Keratinocyte (primary cell): ENCODE measurements at regions not wholly inside any gene's neighbourhood (a gene's known extent, or its start where the extent isn't known, plus 50 kb on each side); places are given as distances from the start of the nearest gene placed in this dataset.

Experiments used
- DNase-seq: peaks from one replicate; pipeline ENCODE4 v3.0.0-alpha.2; 2011; ENCODE audit warnings: low read depth, missing footprints, low spot score
- FAIRE-seq: peaks from 2 replicates; lab custom pipeline; 2011; peaks lifted over from hg19 to GRCh38; lab: Jason Lieb, UNC
- H2AFZ ChIP-seq: 2 replicates; pipeline ENCODE4 v1.6.0; 2012; ENCODE audit warnings: low read length, control low read depth, inconsistent platforms; ENCODE audit not compliant: control insufficient read depth
- H3K27ac ChIP-seq: 2 replicates; pipeline ENCODE4 v1.5.1; 2011; ENCODE audit warnings: low read length; ENCODE audit not compliant: control insufficient read depth, insufficient read depth
- H3K27me3 ChIP-seq: 3 replicates; pipeline ENCODE4 v1.6.0; 2011; ENCODE audit warnings: low read length; ENCODE audit not compliant: control insufficient read depth, insufficient read depth; ENCODE audit errors: extremely low read depth
- H3K36me3 ChIP-seq, 2 experiments: 2 replicates in 1 of 2; 3 replicates in 1 of 2; pipeline ENCODE4 v1.5.1; 2011; ENCODE audit warnings: low read length in 2 of 2, mild to moderate bottlenecking in 1 of 2; ENCODE audit not compliant: control insufficient read depth in 2 of 2, insufficient read depth in 2 of 2; ENCODE audit errors: extremely low read depth in 1 of 2
- H3K4me1 ChIP-seq: 3 replicates; pipeline ENCODE4 v1.5.1; 2011; ENCODE audit warnings: low read length; ENCODE audit not compliant: control insufficient read depth, insufficient read depth; ENCODE audit errors: extremely low read depth
- H3K4me2 ChIP-seq: 3 replicates; pipeline ENCODE4 v1.6.0; 2011; ENCODE audit warnings: low read depth, low read length; ENCODE audit not compliant: control insufficient read depth, insufficient read depth; ENCODE audit errors: extremely low read depth
- H3K4me3 ChIP-seq, 3 experiments: fragments of 200-600 bp in 1 of 3; sonication (generic) in 1 of 3; 2 replicates in 2 of 3; 3 replicates in 1 of 3; pipeline ENCODE4 v1.5.1; 2011 to 2016; ENCODE audit warnings: low read length in 3 of 3, mild to moderate bottlenecking in 3 of 3, control low read depth in 2 of 3, inconsistent platforms in 1 of 3, low read depth in 1 of 3, mixed read lengths in 1 of 3, mixed run types in 1 of 3, moderate library complexity in 1 of 3; ENCODE audit not compliant: control insufficient read depth in 2 of 3, insufficient read depth in 2 of 3; ENCODE audit errors: extremely low read depth in 1 of 3
- H3K79me2 ChIP-seq: 2 replicates; pipeline ENCODE4 v1.6.0; 2012; ENCODE audit warnings: low read length; ENCODE audit not compliant: control insufficient read depth, insufficient read depth
- H3K9ac ChIP-seq: 3 replicates; pipeline ENCODE4 v1.6.0; 2011; ENCODE audit warnings: low read length; ENCODE audit not compliant: control insufficient read depth, insufficient read depth; ENCODE audit errors: extremely low read depth
- H3K9me1 ChIP-seq: 3 replicates; pipeline ENCODE4 v1.6.0; 2011; ENCODE audit warnings: low read length; ENCODE audit not compliant: control insufficient read depth, insufficient read depth; ENCODE audit errors: extremely low read depth
- H3K9me3 ChIP-seq: 2 replicates; pipeline ENCODE4 v1.5.1; 2012; ENCODE audit warnings: low read depth, low read length; ENCODE audit not compliant: control insufficient read depth
- H4K20me1 ChIP-seq: 3 replicates; pipeline ENCODE4 v1.6.0; 2011; ENCODE audit warnings: low read length; ENCODE audit not compliant: control insufficient read depth, insufficient read depth; ENCODE audit errors: extremely low read depth
- CTCF ChIP-seq, 3 experiments: IDR thresholded peaks in 1 of 3; conservative IDR thresholded peaks in 1 of 3; optimal IDR thresholded peaks in 1 of 3; 2 replicates in 2 of 3; 3 replicates in 1 of 3; pipeline versions ENCODE3 to v1.5.1; 2011; ENCODE audit warnings: low read length in 3 of 3, mild to moderate bottlenecking in 3 of 3, moderate library complexity in 2 of 3, control low read depth in 1 of 3, inconsistent platforms in 1 of 3; ENCODE audit not compliant: insufficient read depth in 2 of 3; ENCODE audit errors: extremely low read depth in 1 of 3
- EZH2 ChIP-seq: IDR thresholded peaks from one replicate; pipeline ENCODE4 v1.6.1; 2012; ENCODE audit warnings: inconsistent platforms, mild to moderate bottlenecking, low read length, moderate library complexity
- dilution Hi-C: fragments of 300-500 bp; cut with MboI; formaldehyde crosslinking; loops from one replicate; pipeline ENCODE4 v1.7.0; 2020; ENCODE audit warnings: low sequenced_read_pairs; ENCODE audit not compliant: extremely low pct_ligation_motif_present

- dilution Hi-C loops = no loop called here
- Histone ChIP-seq H3K27me3 (no peaks in the 10 kb centered on the region), H3K9ac (no peak overlapping the region), H3K79me2 (no peaks in the 10 kb centered on the region), H3K36me3 (no peaks in the 10 kb centered on the region), H3K4me3 (no peak overlapping the region), H3K4me2 (no peak overlapping the region), H3K9me3 (no peaks in the 10 kb centered on the region), H3K4me1 (no peaks in the 10 kb centered on the region), H3K27ac (no peak overlapping the region), H4K20me1 (no peaks in the 10 kb centered on the region), H2AFZ (no peak overlapping the region), H3K9me1 (no peaks in the 10 kb centered on the region)
- no peak for DNase-seq
- TF ChIP-seq EZH2 (no peak), CTCF (optimal IDR thresholded peaks at IDR 0.05 in 1 of 3, IDR thresholded peaks at IDR 0.05 in 1 of 3, conservative IDR thresholded peaks at IDR 0.05 in 1 of 3; ENCODE audit: extremely low read depth in 1 of 3, insufficient read depth in 2 of 3, low read length in 3 of 3) (no peak)
- FAIRE-seq = no peak
Measured at GRCh38 chr2:7523481-7524120, 606.4 kb downstream of the RNF144A start.

GRCh38 chr2:7524195-7524594 lies 607.0 kb downstream of the RNF144A start:
- Histone ChIP-seq H4K20me1 (no peaks in the 10 kb centered on the region), H3K36me3 (no peaks in the 10 kb centered on the region), H3K4me2 (no peak overlapping the region), H3K9ac (no peak overlapping the region), H2AFZ (no peak overlapping the region), H3K4me3 (no peak overlapping the region), H3K27me3 (no peaks in the 10 kb centered on the region), H3K4me1 (no peaks in the 10 kb centered on the region), H3K79me2 (no peaks in the 10 kb centered on the region), H3K9me3 (no peaks in the 10 kb centered on the region), H3K27ac (no peak overlapping the region), H3K9me1 (no peaks in the 10 kb centered on the region)
- no peak for DNase-seq
- TF ChIP-seq EZH2 = no peak
- no peak for TF ChIP-seq CTCF (optimal IDR thresholded peaks at IDR 0.05 in 1 of 3, IDR thresholded peaks at IDR 0.05 in 1 of 3, conservative IDR thresholded peaks at IDR 0.05 in 1 of 3; ENCODE audit: extremely low read depth in 1 of 3, insufficient read depth in 2 of 3, low read length in 3 of 3)
- no peak for FAIRE-seq
- dilution Hi-C loops = no loop called here
